Transverse colon (tissue), 3 donors: ENCODE measurements at regions not wholly inside any gene's neighbourhood (a gene's known extent, or its start where the extent isn't known, plus 50 kb on each side); places are given as distances from the start of the nearest gene placed in this dataset.

Experiments
- CTCF ChIP-seq, 5 experiments: fragments of 200-600 bp in 3 of 5; fragments of 450-650 bp in 2 of 5; sonication (generic) in 3 of 5; IDR thresholded peaks; 1 replicate in 2 of 5; 2 replicates in 3 of 5; pipeline ENCODE4 v1.5.1; 2016 to 2017; ENCODE audit warnings: antibody characterized with exemption in 5 of 5, inconsistent platforms in 3 of 5, mild to moderate bottlenecking in 2 of 5, moderate library complexity in 1 of 5
- EP300 ChIP-seq: sonication (generic); formaldehyde crosslinking; IDR thresholded peaks from one replicate; pipeline ENCODE4 v1.6.1; 2017; ENCODE audit warnings: antibody characterized with exemption, low read depth

GRCh38 chr12:67909091-67909531, 80.1 kb upstream of the IFNG-AS1 start:
- no peak for TF ChIP-seq CTCF (IDR thresholded peaks at IDR 0.05)
- TF ChIP-seq EP300 = no peak
